Lower lobe of right lung (tissue), 2 donors: ENCODE measurements at regions not wholly inside any gene's neighbourhood (a gene's known extent, or its start where the extent isn't known, plus 50 kb on each side); places are given as distances from the start of the nearest gene placed in this dataset.

Experiments used
- ATAC-seq, 2 donors: fragments of 200-7000 bp; cut with Tn5 transposase; one replicate each; pipeline ENCODE4 v1.9.1; 2020 to 2022; ENCODE audit warnings: mild to moderate bottlenecking in 2 of 2, moderate library complexity in 2 of 2
- DNase-seq: peaks from one replicate; pipeline ENCODE4 v3.0.0-alpha.2; 2020
- H3K27ac ChIP-seq: fragments of 200-600 bp; one replicate; pipeline ENCODE4 v1.8.0; 2022
- H3K27me3 ChIP-seq: fragments of 200-600 bp; one replicate; pipeline ENCODE4 v1.8.0; 2022; ENCODE audit warnings: low read depth
- H3K36me3 ChIP-seq: fragments of 200-600 bp; one replicate; pipeline ENCODE4 v1.8.0; 2022; ENCODE audit warnings: mild to moderate bottlenecking
- H3K4me1 ChIP-seq: fragments of 200-600 bp; one replicate; pipeline ENCODE4 v1.8.0; 2022
- H3K4me3 ChIP-seq: fragments of 200-600 bp; one replicate; pipeline ENCODE4 v1.8.0; 2022; ENCODE audit warnings: mild to moderate bottlenecking
- H3K9me3 ChIP-seq: fragments of 200-600 bp; one replicate; pipeline ENCODE4 v1.8.0; 2022
- intact Hi-C: fragments of 100-400 bp; cut with DNase I; formaldehyde crosslinking; loops from one replicate; pipeline ENCODE4 v1.11.0; 2022
- TF ChIP-seq, protein P1 (sequence below): fragments of 200-600 bp; IDR thresholded peaks from one replicate; pipeline ENCODE4 v1.8.0; 2022; ENCODE audit warnings: antibody characterized with exemption, mild to moderate bottlenecking
- donor health status: DM: no; HTN: yes; CAD: no; lungs with severe emphysema.

DNA sequence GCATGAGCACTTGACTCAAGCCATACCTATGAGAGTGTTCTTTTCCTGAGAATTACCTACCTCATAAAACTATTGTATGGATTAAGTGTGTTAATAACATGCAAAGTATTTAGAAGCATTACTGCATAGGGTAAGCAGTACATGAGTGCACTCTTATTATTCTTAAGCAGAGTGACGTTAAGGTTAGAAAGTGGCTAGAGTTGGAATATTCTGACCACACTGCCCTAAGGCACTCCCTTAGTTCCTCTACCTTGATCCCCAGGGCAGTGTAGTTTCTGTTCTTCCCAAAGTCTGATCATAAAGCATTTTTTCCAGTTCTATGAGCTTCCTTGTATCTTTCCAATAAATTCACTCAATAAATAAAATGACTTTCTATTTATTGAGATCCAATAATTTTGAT lies 189.2 kb downstream of the PCSK1 start:
- no peaks in the 10 kb centered on the region for H3K36me3 ChIP-seq
- peaks cover 9% of the 10 kb centered on the region for H3K4me1 ChIP-seq
- H3K27ac ChIP-seq: no peak overlapping the region
- no peaks in the 10 kb centered on the region for H3K27me3 ChIP-seq
- no peaks in the 10 kb centered on the region for H3K9me3 ChIP-seq
- intact Hi-C loops: no loop called here
- ATAC-seq: no peak
- H3K4me3 ChIP-seq: no peak overlapping the region
- DNase-seq: no peak
- TF ChIP-seq, protein P1, sequence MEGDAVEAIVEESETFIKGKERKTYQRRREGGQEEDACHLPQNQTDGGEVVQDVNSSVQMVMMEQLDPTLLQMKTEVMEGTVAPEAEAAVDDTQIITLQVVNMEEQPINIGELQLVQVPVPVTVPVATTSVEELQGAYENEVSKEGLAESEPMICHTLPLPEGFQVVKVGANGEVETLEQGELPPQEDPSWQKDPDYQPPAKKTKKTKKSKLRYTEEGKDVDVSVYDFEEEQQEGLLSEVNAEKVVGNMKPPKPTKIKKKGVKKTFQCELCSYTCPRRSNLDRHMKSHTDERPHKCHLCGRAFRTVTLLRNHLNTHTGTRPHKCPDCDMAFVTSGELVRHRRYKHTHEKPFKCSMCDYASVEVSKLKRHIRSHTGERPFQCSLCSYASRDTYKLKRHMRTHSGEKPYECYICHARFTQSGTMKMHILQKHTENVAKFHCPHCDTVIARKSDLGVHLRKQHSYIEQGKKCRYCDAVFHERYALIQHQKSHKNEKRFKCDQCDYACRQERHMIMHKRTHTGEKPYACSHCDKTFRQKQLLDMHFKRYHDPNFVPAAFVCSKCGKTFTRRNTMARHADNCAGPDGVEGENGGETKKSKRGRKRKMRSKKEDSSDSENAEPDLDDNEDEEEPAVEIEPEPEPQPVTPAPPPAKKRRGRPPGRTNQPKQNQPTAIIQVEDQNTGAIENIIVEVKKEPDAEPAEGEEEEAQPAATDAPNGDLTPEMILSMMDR: no peak

DNA sequence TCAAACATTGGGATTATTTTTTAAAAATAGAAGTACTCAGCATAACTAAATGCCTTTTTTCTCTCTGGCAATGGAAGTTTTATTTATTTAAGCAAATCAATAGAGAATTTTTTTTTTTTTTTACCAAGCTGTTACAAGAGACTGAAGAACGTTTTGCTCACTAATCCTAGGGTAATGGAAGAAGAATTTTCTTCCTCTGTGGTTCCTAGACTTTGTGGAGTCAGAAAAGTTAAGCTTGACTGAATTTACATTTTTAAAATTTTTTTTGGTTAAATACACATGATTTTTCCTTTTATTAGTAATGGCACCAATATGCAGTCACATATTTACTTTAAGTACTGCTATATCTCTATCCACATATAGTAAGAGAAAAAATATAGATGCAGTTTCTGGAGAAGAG lies 189.8 kb downstream of the PCSK1 start:
- TF ChIP-seq, protein P1: no peak
- Histone ChIP-seq H3K27me3 (no peaks in the 10 kb centered on the region), H3K27ac (no peak overlapping the region), H3K36me3 (no peaks in the 10 kb centered on the region), H3K9me3 (no peaks in the 10 kb centered on the region), H3K4me3 (no peak overlapping the region), H3K4me1 (peaks cover 8% of the 10 kb centered on the region)
- DNase-seq (no peak), ATAC-seq (no peak)
- intact Hi-C loops: no loop called here

DNA sequence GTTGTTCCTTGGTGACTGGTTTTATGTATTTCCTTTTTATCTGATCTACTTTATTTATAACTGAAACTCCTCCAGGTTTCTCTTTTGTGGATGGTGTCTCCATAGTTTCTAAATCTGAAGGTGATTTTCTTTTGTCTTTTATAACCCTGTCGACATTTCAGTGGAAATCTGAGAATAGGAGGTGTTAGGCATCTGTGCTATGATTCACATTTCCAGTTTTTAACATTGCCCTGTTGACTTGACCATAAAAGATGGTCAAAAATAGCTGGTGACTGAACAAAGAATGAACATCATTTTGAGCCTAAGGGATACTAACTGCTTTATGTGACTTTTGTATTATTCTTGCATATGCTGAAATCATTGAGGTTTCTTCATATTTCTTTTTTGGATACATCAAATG lies 190.5 kb downstream of the PCSK1 start:
- no peak overlapping the region for H3K4me3 ChIP-seq
- no peak for ATAC-seq
- TF ChIP-seq, protein P1: no peak
- H3K36me3 ChIP-seq: no peaks in the 10 kb centered on the region
- intact Hi-C loops: no loop called here
- no peaks in the 10 kb centered on the region for H3K9me3 ChIP-seq
- no peak overlapping the region for H3K27ac ChIP-seq
- H3K4me1 ChIP-seq: peaks cover 2% of the 10 kb centered on the region
- no peak for DNase-seq
- H3K27me3 ChIP-seq: no peaks in the 10 kb centered on the region

DNA sequence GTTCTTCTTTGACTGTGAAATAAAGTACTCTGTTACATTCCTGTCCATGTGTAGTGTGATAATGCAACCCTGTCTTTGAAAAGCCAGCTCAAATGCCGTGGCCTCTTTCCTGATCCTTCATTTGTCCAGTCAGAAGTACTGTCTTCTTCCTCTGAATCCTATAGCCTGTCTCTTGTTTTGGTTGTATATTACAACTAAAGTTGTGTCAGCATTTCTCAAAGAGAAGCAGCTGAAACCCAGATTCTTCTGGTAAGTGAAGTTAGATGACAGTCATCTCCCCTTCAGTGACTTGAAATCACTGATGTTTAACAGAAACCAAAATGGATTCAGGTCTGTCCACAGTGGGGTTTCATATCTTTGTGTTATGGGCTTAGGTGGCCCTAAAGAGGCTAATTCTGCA lies 196.2 kb downstream of the PCSK1 start:
- ATAC-seq (no peak), DNase-seq (no peak)
- Histone ChIP-seq H3K36me3 (no peaks in the 10 kb centered on the region), H3K4me3 (no peak overlapping the region), H3K4me1 (no peaks in the 10 kb centered on the region), H3K27me3 (no peaks in the 10 kb centered on the region), H3K27ac (no peak overlapping the region), H3K9me3 (no peaks in the 10 kb centered on the region)
- TF ChIP-seq, protein P1: no peak
- intact Hi-C loops: no loop called here

DNA sequence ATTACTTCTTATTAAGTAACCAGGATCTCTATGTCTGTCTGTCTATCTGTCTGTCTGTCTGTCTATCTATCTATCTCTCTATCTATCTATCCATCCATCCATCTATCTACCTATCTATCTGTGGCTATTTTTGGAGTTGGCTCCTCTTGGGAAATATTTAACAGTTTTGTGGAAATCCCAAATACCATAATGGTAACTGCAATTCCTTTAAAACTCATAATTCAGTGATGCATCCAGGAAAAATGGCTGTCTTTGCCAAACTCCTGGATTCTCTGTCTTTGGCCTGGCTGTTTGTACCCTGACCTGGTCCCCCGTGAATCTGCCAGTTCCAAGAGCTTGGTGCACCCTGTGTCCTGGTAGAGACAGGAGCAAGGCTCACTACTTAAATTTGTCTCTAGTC lies 197.0 kb downstream of the PCSK1 start:
- Histone ChIP-seq H3K36me3 (no peaks in the 10 kb centered on the region), H3K9me3 (no peaks in the 10 kb centered on the region), H3K27me3 (no peaks in the 10 kb centered on the region), H3K4me1 (no peaks in the 10 kb centered on the region), H3K27ac (no peak overlapping the region), H3K4me3 (no peak overlapping the region)
- DNase-seq (no peak), ATAC-seq (no peak)
- intact Hi-C loops: no loop called here
- TF ChIP-seq, protein P1: no peak
